ENCODE measurements at regions not wholly inside any gene's neighbourhood (a gene's known extent, or its start where the extent isn't known, plus 50 kb on each side); places are given as distances from the start of the nearest gene placed in this dataset.
"Not testable (repeated sequence)": the region's sequence is repeated elsewhere in the genome, so short reads cannot be mapped to it uniquely, and the experiment has no call there.

- no peak for DNase-seq (ENCODE audit: low read depth in 2 of 2)
Measured at GRCh38 chr3:102329066-102329465, 105.7 kb upstream of the ZPLD1 start.

- no peak for DNase-seq (ENCODE audit: low read depth in 2 of 2)
Measured at GRCh38 chr3:102329561-102329960, 105.3 kb upstream of the ZPLD1 start.

- no peak for DNase-seq (ENCODE audit: low read depth in 2 of 2)
Measured at GRCh38 chr3:102332205-102332604, 102.6 kb upstream of the ZPLD1 start.

- DNase-seq (ENCODE audit: low read depth in 2 of 2): no peak
Measured at GRCh38 chr3:102332934-102333333, 101.9 kb upstream of the ZPLD1 start.

GRCh38 chr3:102336130-102336529, 98.7 kb upstream of the ZPLD1 start:
- no peak for DNase-seq (ENCODE audit: low read depth in 2 of 2)

- DNase-seq (ENCODE audit: low read depth in 2 of 2): no peak
Measured at GRCh38 chr3:102339671-102340070, 95.1 kb upstream of the ZPLD1 start.

GRCh38 chr3:102346897-102347296, 87.9 kb upstream of the ZPLD1 start:
- no peak for DNase-seq (ENCODE audit: low read depth in 2 of 2)

- DNase-seq (ENCODE audit: low read depth in 2 of 2): no peak
Measured at GRCh38 chr3:102348904-102349303, 85.9 kb upstream of the ZPLD1 start.

- DNase-seq (ENCODE audit: low read depth in 2 of 2): no peak
Measured at GRCh38 chr3:102353148-102353547, 81.7 kb upstream of the ZPLD1 start.

- no peak for DNase-seq (ENCODE audit: low read depth in 2 of 2)
Measured at GRCh38 chr3:102353805-102354204, 81.0 kb upstream of the ZPLD1 start.

GRCh38 chr3:102354818-102355515, 79.8 kb upstream of the ZPLD1 start:
- DNase-seq (ENCODE audit: low read depth in 2 of 2): no peak

- no peak for DNase-seq (ENCODE audit: low read depth in 2 of 2)
Measured at GRCh38 chr3:102356506-102356905, 78.3 kb upstream of the ZPLD1 start.

- not testable (repeated sequence) for DNase-seq (ENCODE audit: low read depth in 2 of 2)
Measured at GRCh38 chr3:102357313-102357712, 77.5 kb upstream of the ZPLD1 start.

- no peak for DNase-seq (ENCODE audit: low read depth in 2 of 2)
Measured at GRCh38 chr3:102360183-102360860, 74.5 kb upstream of the ZPLD1 start.

GRCh38 chr3:102361101-102361500, 73.7 kb upstream of the ZPLD1 start:
- no peak for DNase-seq (ENCODE audit: low read depth in 2 of 2)

GRCh38 chr3:102366116-102366515, 68.7 kb upstream of the ZPLD1 start:
- DNase-seq (ENCODE audit: low read depth in 2 of 2): not testable (repeated sequence)

- no peak for DNase-seq (ENCODE audit: low read depth in 2 of 2)
Measured at GRCh38 chr3:102374863-102375634, 59.8 kb upstream of the ZPLD1 start.

- no peak for DNase-seq (ENCODE audit: low read depth in 2 of 2)
Measured at GRCh38 chr3:102378216-102378615, 56.6 kb upstream of the ZPLD1 start.

GRCh38 chr3:102382201-102382600, 52.6 kb upstream of the ZPLD1 start:
- DNase-seq (ENCODE audit: low read depth in 2 of 2): not testable (repeated sequence)

Measured in stimulated activated CD8-positive, alpha-beta memory T cell treated with anti-CD3 and anti-CD28 coated beads, Interleukin-15, amount 100 ng/mL, for 4 hours (primary cell).